ENCODE measurements at regions not wholly inside any gene's neighbourhood (a gene's known extent, or its start where the extent isn't known, plus 50 kb on each side); places are given as distances from the start of the nearest gene placed in this dataset.
"Not testable (repeated sequence)": the region's sequence is repeated elsewhere in the genome, so short reads cannot be mapped to it uniquely, and the experiment has no call there.

GRCh38 chr1:185432948-185433347, 115.9 kb upstream of the IVNS1ABP start:
- no peak for DNase-seq (ENCODE audit: low spot score)
- no peak for TF ChIP-seq CTCF (IDR thresholded peaks at IDR 0.05; ENCODE audit: borderline replicate concordance, control extremely low read depth, extremely low read depth, insufficient read depth, missing control alignments)
- in situ Hi-C loops (cut with MboI; ENCODE audit: low sequenced_read_pairs, unreplicated experiment): no loop called here

GRCh38 chr1:185431612-185432011, 114.6 kb upstream of the IVNS1ABP start:
- DNase-seq (ENCODE audit: low spot score): no peak
- in situ Hi-C loops (cut with MboI; ENCODE audit: low sequenced_read_pairs, unreplicated experiment): no loop called here
- TF ChIP-seq CTCF (IDR thresholded peaks at IDR 0.05; ENCODE audit: borderline replicate concordance, control extremely low read depth, extremely low read depth, insufficient read depth, missing control alignments): no peak

- DNase-seq (ENCODE audit: low spot score); in situ Hi-C loops (cut with MboI; ENCODE audit: low sequenced_read_pairs, unreplicated experiment): not testable (repeated sequence)
Observed at GRCh38 chr1:185429668-185430067, 112.6 kb upstream of the IVNS1ABP start.

- in situ Hi-C loops (cut with MboI; ENCODE audit: low sequenced_read_pairs, unreplicated experiment): no loop called here
- no peak for TF ChIP-seq CTCF (IDR thresholded peaks at IDR 0.05; ENCODE audit: borderline replicate concordance, control extremely low read depth, extremely low read depth, insufficient read depth, missing control alignments)
Observed at GRCh38 chr1:185427776-185428175, 110.7 kb upstream of the IVNS1ABP start.

GRCh38 chr1:185427264-185427663, 110.2 kb upstream of the IVNS1ABP start:
- TF ChIP-seq CTCF (IDR thresholded peaks at IDR 0.05; ENCODE audit: borderline replicate concordance, control extremely low read depth, extremely low read depth, insufficient read depth, missing control alignments): no peak
- no peak for DNase-seq (ENCODE audit: low spot score)
- in situ Hi-C loops (cut with MboI; ENCODE audit: low sequenced_read_pairs, unreplicated experiment): no loop called here

More at GRCh38 chr1:185427776-185428175, 110.7 kb upstream of the IVNS1ABP start:
- DNase-seq (ENCODE audit: low spot score): no peak

- in situ Hi-C loops (cut with MboI; ENCODE audit: low sequenced_read_pairs, unreplicated experiment): no loop called here
- TF ChIP-seq CTCF (IDR thresholded peaks at IDR 0.05; ENCODE audit: borderline replicate concordance, control extremely low read depth, extremely low read depth, insufficient read depth, missing control alignments): no peak
- no peak for DNase-seq (ENCODE audit: low spot score)
Observed at GRCh38 chr1:185426848-185427247, 109.8 kb upstream of the IVNS1ABP start.

- no peak for DNase-seq (ENCODE audit: low spot score)
- in situ Hi-C loops (cut with MboI; ENCODE audit: low sequenced_read_pairs, unreplicated experiment): no loop called here
- no peak for TF ChIP-seq CTCF (IDR thresholded peaks at IDR 0.05; ENCODE audit: borderline replicate concordance, control extremely low read depth, extremely low read depth, insufficient read depth, missing control alignments)
Observed at GRCh38 chr1:185425163-185425562, 108.1 kb upstream of the IVNS1ABP start.
